PC-3 (cell line): ENCODE measurements at regions not wholly inside any gene's neighbourhood (a gene's known extent, or its start where the extent isn't known, plus 50 kb on each side); places are given as distances from the start of the nearest gene placed in this dataset.

Experiments used
- ATAC-seq: fragments of 200-7000 bp; cut with Tn5 transposase; 2 replicates; pipeline ENCODE4 v1.9.1; 2020; ENCODE audit warnings: mild to moderate bottlenecking, moderate library complexity
- BruUV-seq: library from RNA; stranded (reverse); fragments of 400-500 nt; replicated peaks from 2 replicates; lab custom pipeline; 2021; lab: Mats Ljungman, UMichigan
- CTCF ChIA-PET: fragments of 300-600 bp; sonication (Branson Sonifier 250); formaldehyde crosslinking; loops from one replicate; lab custom pipeline; 2022; ENCODE audit warnings: antibody characterized with exemption; lab: Charles Lee
- POLR2A ChIA-PET: fragments of 300-600 bp; sonication (Branson Sonifier 250); formaldehyde crosslinking; loops from one replicate; lab custom pipeline; 2022; ENCODE audit warnings: antibody characterized with exemption; ENCODE audit not compliant: unreplicated experiment; lab: Charles Lee
- DNase-seq: peaks from one replicate; pipeline ENCODE4 v3.0.0-alpha.2; 2015
- H2AFZ ChIP-seq: fragments of 300-600 bp; sonication (generic); 2 replicates; pipeline ENCODE4 v1.6.0; 2016; ENCODE audit warnings: antibody characterized with exemption, low read length
- H3F3A ChIP-seq: fragments of 300-600 bp; sonication (generic); one replicate; pipeline ENCODE4 v1.6.0; 2017; ENCODE audit warnings: antibody characterized with exemption, low read length, control low read depth, mild to moderate bottlenecking; ENCODE audit not compliant: unreplicated experiment
- H3K27ac ChIP-seq: fragments of 300-600 bp; sonication (generic); 2 replicates; pipeline ENCODE4 v1.5.1; 2016; ENCODE audit warnings: mild to moderate bottlenecking, low read length
- H3K27me3 ChIP-seq: fragments of 300-600 bp; sonication (generic); 2 replicates; pipeline ENCODE4 v1.6.1; 2016; ENCODE audit warnings: low read length, mixed read lengths
- H3K36me3 ChIP-seq: fragments of 300-600 bp; sonication (generic); 2 replicates; pipeline ENCODE4 v1.6.1; 2016; ENCODE audit warnings: low read depth, mixed run types, low read length, mixed read lengths
- H3K4me1 ChIP-seq: fragments of 300-600 bp; sonication (generic); 2 replicates; pipeline ENCODE4 v1.5.1; 2016; ENCODE audit warnings: low read length; ENCODE audit not compliant: insufficient read depth
- H3K4me2 ChIP-seq: fragments of 300-600 bp; sonication (generic); 2 replicates; pipeline ENCODE4 v1.6.0; 2016; ENCODE audit warnings: low read length
- H3K4me3 ChIP-seq: fragments of 300-600 bp; sonication (generic); 2 replicates; pipeline ENCODE4 v1.5.1; 2016; ENCODE audit warnings: mild to moderate bottlenecking, low read length, mixed read lengths
- H3K79me2 ChIP-seq: fragments of 300-600 bp; sonication (generic); 2 replicates; pipeline ENCODE4 v1.6.1; 2017; ENCODE audit warnings: low read length, mixed read lengths
- H3K9ac ChIP-seq: fragments of 300-600 bp; sonication (generic); 2 replicates; pipeline ENCODE4 v1.6.0; 2016; ENCODE audit warnings: mild to moderate bottlenecking, low read length
- H3K9me2 ChIP-seq: fragments of 300-600 bp; sonication (generic); replicated peaks from 2 replicates; pipeline ENCODE4 v1.6.1; 2016; ENCODE audit warnings: mixed run types, low read length, mixed read lengths
- H3K9me3 ChIP-seq: fragments of 300-600 bp; sonication (generic); 2 replicates; pipeline ENCODE4 v1.6.1; 2016; ENCODE audit warnings: low read length, mixed read lengths
- H4K20me1 ChIP-seq: fragments of 300-600 bp; sonication (generic); 2 replicates; pipeline ENCODE4 v1.6.1; 2016; ENCODE audit warnings: low read length, mixed read lengths
- CTCF ChIP-seq: fragments of 300-600 bp; sonication (generic); conservative IDR thresholded peaks from 2 replicates; pipeline ENCODE4 v1.5.1; 2017; ENCODE audit warnings: antibody characterized with exemption, low read depth, mild to moderate bottlenecking, low read length
- EZH2 ChIP-seq: fragments of 300-600 bp; sonication (generic); IDR thresholded peaks from one replicate; pipeline ENCODE4 v1.6.1; 2017; ENCODE audit warnings: antibody characterized with exemption, mild to moderate bottlenecking, low read length; ENCODE audit not compliant: unreplicated experiment
- EZH2phosphoT487 ChIP-seq: fragments of 300-600 bp; sonication (generic); IDR thresholded peaks from 2 replicates; pipeline ENCODE4 v1.6.1; 2018; ENCODE audit warnings: mild to moderate bottlenecking, antibody characterized with exemption, low read length, borderline replicate concordance
- intact Hi-C: fragments of 100-400 bp; cut with micrococcal nuclease; formaldehyde crosslinking; loops from 2 replicates; pipeline ENCODE4 v1.9.0; 2023

DNA sequence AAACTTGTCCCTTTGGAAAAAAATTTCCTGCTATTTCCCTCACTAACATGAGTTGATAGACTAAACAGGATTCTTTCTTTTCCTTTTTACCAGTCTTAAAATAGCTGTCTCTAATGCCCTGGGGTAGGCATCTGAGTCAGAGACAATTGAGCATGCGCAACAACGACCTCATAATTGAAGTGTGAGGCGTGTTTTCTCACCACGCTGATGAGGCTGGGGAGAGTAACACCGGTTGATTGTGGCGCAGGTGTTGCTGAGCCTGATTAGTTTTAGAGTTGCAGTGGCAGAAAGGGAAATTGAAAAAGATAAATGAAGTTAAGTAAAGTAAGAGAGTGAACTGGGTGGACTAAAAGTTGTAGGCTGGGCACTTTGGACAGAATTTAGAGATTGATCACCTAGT lies 213.7 kb downstream of the TLR4 start:
- no peak for TF ChIP-seq CTCF
- no peak for TF ChIP-seq EZH2
- TF ChIP-seq EZH2phosphoT487: no peak
- DNase-seq (no peak), ATAC-seq (no peak)
- BruUV-seq: no TSS peak
- Histone ChIP-seq H3F3A (no peaks in the 10 kb centered on the region), H3K79me2 (no peaks in the 10 kb centered on the region), H2AFZ (no peak overlapping the region), H3K36me3 (no peaks in the 10 kb centered on the region), H3K4me2 (no peak overlapping the region), H3K27ac (no peak overlapping the region), H3K4me1 (no peaks in the 10 kb centered on the region), H3K4me3 (no peak overlapping the region), H3K9ac (no peak overlapping the region), H3K9me3 (no peaks in the 10 kb centered on the region), H4K20me1 (no peaks in the 10 kb centered on the region), H3K9me2 (no peaks in the 10 kb centered on the region), H3K27me3 (no peaks in the 10 kb centered on the region)
- ChIA-PET POLR2A (no interaction called here), CTCF (interaction anchor here (0.5 kb wide), 1 partner anchor 506 kb away, joined by 3 read pairs; no protein-coding TSS in a partner anchor)
- intact Hi-C loops: no loop called here

- CTCF ChIA-PET: no interaction called here
- TF ChIP-seq EZH2 (no peak), CTCF (no peak), EZH2phosphoT487 (no peak)
- no peaks in the 10 kb centered on the region for H3K79me2 ChIP-seq
- no peak overlapping the region for H3K4me3 ChIP-seq
- H3K27me3 ChIP-seq: no peaks in the 10 kb centered on the region
- no peak overlapping the region for H2AFZ ChIP-seq
- no TSS peak for BruUV-seq
- H3F3A ChIP-seq: no peaks in the 10 kb centered on the region
- no peak overlapping the region for H3K27ac ChIP-seq
- H3K4me2 ChIP-seq: no peak overlapping the region
- no peaks in the 10 kb centered on the region for H4K20me1 ChIP-seq
- POLR2A ChIA-PET: no interaction called here
- H3K4me1 ChIP-seq: no peaks in the 10 kb centered on the region
- H3K9me3 ChIP-seq: no peaks in the 10 kb centered on the region
- intact Hi-C loops: no loop called here
- H3K9ac ChIP-seq: no peak overlapping the region
- no peaks in the 10 kb centered on the region for H3K9me2 ChIP-seq
- DNase-seq: no peak
- H3K36me3 ChIP-seq: no peaks in the 10 kb centered on the region
- ATAC-seq: no peak
Observed at GRCh38 chr9:117919538-117919937, 215.3 kb downstream of the TLR4 start.

DNA sequence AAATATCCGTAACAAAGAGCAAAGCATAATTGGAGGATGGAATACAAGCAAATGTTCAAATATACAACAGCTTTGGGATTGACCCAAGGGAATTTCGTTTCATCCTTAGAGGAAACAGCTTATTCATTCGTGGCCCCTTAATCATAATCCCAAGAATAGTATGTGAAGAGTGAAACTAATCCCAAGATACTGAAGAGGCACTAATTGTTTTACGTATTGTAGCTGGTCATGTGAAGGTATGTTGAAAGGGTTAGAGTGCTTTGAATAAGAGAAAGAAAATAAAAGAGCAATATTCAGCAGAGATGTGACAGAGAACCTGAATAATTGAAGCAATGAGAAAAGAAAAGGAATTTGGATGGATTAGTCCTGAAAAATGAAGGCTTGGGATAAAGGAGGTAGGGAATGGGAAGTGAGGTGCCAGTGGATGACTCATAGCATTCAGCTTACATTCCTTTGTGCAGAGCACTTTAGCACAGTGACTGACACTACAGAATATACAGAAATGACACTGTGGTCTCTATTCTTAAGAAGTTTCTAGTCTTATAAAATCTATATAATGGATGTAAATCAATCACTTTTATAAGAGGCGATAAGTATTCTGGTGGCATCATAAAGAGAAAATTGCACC lies 221.9 kb downstream of the TLR4 start:
- H3K9me2 ChIP-seq: no peaks in the 10 kb centered on the region
- H3F3A ChIP-seq: no peaks in the 10 kb centered on the region
- H3K4me2 ChIP-seq: no peak overlapping the region
- BruUV-seq: no TSS peak
- 0 out of 2 replicates have a peak, but pooled peaks cover 4% of the 10 kb centered on the region for H3K9me3 ChIP-seq
- intact Hi-C loops: no loop called here
- no peak overlapping the region for H3K4me3 ChIP-seq
- POLR2A ChIA-PET: no interaction called here
- no peaks in the 10 kb centered on the region for H3K27me3 ChIP-seq
- no peak for ATAC-seq
- no peak for DNase-seq
- H3K79me2 ChIP-seq: no peaks in the 10 kb centered on the region
- no peaks in the 10 kb centered on the region for H3K4me1 ChIP-seq
- no peak overlapping the region for H3K27ac ChIP-seq
- no peak overlapping the region for H3K9ac ChIP-seq
- no peaks in the 10 kb centered on the region for H4K20me1 ChIP-seq
- no peaks in the 10 kb centered on the region for H3K36me3 ChIP-seq
- CTCF ChIA-PET: no interaction called here
- no peak for TF ChIP-seq EZH2
- TF ChIP-seq CTCF: no peak
- TF ChIP-seq EZH2phosphoT487: no peak
- no peak overlapping the region for H2AFZ ChIP-seq
